ENCODE measurements at regions not wholly inside any gene's neighbourhood (a gene's known extent, or its start where the extent isn't known, plus 50 kb on each side); places are given as distances from the start of the nearest gene placed in this dataset.
"Not testable (repeated sequence)": the region's sequence is repeated elsewhere in the genome, so short reads cannot be mapped to it uniquely, and the experiment has no call there.

DNA sequence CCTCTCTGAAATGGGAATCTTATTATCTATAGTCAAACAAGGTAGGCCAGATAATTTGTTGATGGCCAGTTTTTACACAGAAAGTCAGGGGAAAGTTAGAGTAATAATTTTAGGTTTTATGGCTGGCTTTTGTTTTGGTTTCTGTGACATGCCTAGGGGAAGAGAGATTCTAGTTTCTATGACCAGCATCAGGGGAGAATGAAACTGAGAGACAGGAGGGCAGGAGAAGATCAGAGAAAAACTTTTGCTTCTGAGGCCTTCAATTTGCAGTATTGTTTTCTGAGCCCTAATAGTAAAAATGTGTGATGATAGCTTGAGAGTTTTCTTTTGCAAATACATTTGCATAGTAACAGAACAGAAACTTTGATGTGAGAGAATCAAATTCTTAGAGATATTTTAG, 564.3 kb downstream of the ZNF608 start:
- H3K4me1 Mint-ChIP-seq = no peaks in the 10 kb centered on the region
- no peaks in the 10 kb centered on the region for H3K27me3 Mint-ChIP-seq
- H3K9me3 Mint-ChIP-seq = peaks cover 3% of the 10 kb centered on the region
- ATAC-seq = no peak
- no peaks in the 10 kb centered on the region for H3K36me3 Mint-ChIP-seq
- H3K27ac Mint-ChIP-seq = no peak overlapping the region
- H3K4me3 Mint-ChIP-seq = no peak overlapping the region

- H3K27ac Mint-ChIP-seq = no peak overlapping the region
- no peaks in the 10 kb centered on the region for H3K36me3 Mint-ChIP-seq
- H3K9me3 Mint-ChIP-seq = peaks cover 3% of the 10 kb centered on the region
- ATAC-seq = no peak
- no peaks in the 10 kb centered on the region for H3K27me3 Mint-ChIP-seq
- no peak overlapping the region for H3K4me3 Mint-ChIP-seq
- no peaks in the 10 kb centered on the region for H3K4me1 Mint-ChIP-seq
Measured at GRCh38 chr5:124180875-124181461, 565.5 kb downstream of the ZNF608 start.

GRCh38 chr5:124180299-124180874, 566.1 kb downstream of the ZNF608 start:
- no peaks in the 10 kb centered on the region for H3K4me1 Mint-ChIP-seq

DNA sequence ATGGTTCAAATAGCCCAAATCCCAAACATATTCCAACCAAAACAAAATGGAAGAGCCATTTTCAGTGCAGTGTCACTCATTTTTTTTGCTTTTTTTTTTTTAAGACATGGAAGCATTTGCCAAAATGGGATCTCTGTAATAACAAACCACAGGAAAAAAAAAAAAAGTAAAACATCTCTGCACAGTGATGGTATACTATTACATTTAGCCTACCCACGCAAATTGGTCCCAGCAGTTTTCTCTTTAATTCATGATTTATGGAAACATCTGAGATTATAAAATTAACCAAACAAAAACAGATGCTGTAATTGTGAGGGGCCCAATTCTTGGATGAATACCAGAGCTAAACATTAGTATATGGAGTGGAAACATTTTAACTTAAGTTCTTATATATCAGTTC, 566.6 kb downstream of the ZNF608 start:
- no peaks in the 10 kb centered on the region for H3K4me1 Mint-ChIP-seq
- H3K9me3 Mint-ChIP-seq = peaks cover 3% of the 10 kb centered on the region
- no peaks in the 10 kb centered on the region for H3K27me3 Mint-ChIP-seq
- ATAC-seq = no peak
- no peaks in the 10 kb centered on the region for H3K36me3 Mint-ChIP-seq
- no peak overlapping the region for H3K27ac Mint-ChIP-seq
- no peak overlapping the region for H3K4me3 Mint-ChIP-seq

More at GRCh38 chr5:124180299-124180874, 566.1 kb downstream of the ZNF608 start:
- Mint-ChIP-seq H3K36me3 (no peaks in the 10 kb centered on the region), H3K27ac (no peak overlapping the region), H3K9me3 (peaks cover 3% of the 10 kb centered on the region), H3K4me3 (no peak overlapping the region), H3K27me3 (no peaks in the 10 kb centered on the region)
- no peak for ATAC-seq

DNA sequence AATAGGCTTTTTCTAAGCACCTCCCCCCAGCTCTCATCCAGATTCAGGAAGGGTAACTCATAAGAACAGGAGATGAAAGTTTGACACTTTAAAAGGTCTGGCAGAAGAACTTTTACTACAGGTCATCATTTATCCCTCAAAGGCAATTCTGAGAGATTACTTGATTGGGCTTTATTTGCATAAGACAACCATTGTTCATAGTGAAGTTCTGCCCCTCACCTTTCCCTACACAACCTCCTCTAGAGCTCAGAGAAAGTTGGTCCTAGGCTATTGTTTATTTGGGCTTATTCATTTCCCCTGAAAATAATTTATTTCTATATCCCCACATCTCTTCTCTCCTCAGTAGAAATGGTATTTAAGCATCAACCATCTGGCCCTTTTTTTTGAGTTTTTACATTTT, 568.4 kb downstream of the ZNF608 start:
- no peak overlapping the region for H3K27ac Mint-ChIP-seq
- no peaks in the 10 kb centered on the region for H3K27me3 Mint-ChIP-seq
- no peak overlapping the region for H3K4me3 Mint-ChIP-seq
- no peaks in the 10 kb centered on the region for H3K36me3 Mint-ChIP-seq
- no peaks in the 10 kb centered on the region for H3K4me1 Mint-ChIP-seq
- ATAC-seq = no peak
- peaks cover 4% of the 10 kb centered on the region for H3K9me3 Mint-ChIP-seq

DNA sequence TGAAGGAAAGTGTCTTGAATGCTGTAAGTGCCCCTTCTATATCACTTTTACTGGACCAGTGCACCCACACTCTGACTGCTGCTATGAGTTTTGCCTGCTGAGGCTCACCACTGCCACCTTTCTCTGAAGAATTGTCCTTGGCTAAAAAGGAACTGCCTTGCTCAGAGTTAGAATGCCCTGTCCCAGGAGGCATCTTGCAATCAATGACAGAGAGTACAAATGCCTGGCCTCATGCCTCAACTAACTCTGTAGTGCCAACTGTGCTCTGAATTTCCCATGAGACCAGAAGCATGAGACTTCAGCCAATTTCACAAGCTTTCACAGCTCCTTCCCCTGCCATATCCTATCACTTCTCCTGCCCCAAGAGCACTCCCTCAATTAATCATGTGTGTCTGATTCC, 569.7 kb downstream of the ZNF608 start:
- H3K27me3 Mint-ChIP-seq = no peaks in the 10 kb centered on the region
- ATAC-seq = no peak
- peaks cover 13% of the 10 kb centered on the region for H3K9me3 Mint-ChIP-seq
- no peak overlapping the region for H3K27ac Mint-ChIP-seq
- H3K4me3 Mint-ChIP-seq = no peak overlapping the region
- no peaks in the 10 kb centered on the region for H3K36me3 Mint-ChIP-seq
- no peaks in the 10 kb centered on the region for H3K4me1 Mint-ChIP-seq

DNA sequence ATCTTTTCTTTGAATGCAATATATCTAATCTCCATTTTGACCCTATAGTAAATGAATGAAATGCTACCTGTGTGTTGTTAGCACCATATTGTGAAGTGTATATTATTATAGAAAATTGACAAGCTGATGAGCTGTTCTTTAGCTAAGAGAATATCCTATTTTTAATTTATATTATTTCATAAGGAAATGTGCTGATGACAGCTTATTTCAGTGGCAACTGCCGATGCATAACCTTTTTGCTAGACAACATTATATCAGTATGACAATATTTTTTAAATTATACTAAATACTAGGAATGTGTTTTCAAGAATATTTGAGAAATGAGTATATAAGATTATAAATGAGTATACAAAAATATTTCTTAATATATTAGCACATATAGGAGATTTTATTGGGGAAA, 573.1 kb downstream of the ZNF608 start:
- Mint-ChIP-seq H3K27ac (no peak overlapping the region), H3K27me3 (no peaks in the 10 kb centered on the region), H3K4me3 (no peak overlapping the region), H3K4me1 (no peaks in the 10 kb centered on the region), H3K9me3 (peaks cover 13% of the 10 kb centered on the region), H3K36me3 (no peaks in the 10 kb centered on the region)
- no peak for ATAC-seq

DNA sequence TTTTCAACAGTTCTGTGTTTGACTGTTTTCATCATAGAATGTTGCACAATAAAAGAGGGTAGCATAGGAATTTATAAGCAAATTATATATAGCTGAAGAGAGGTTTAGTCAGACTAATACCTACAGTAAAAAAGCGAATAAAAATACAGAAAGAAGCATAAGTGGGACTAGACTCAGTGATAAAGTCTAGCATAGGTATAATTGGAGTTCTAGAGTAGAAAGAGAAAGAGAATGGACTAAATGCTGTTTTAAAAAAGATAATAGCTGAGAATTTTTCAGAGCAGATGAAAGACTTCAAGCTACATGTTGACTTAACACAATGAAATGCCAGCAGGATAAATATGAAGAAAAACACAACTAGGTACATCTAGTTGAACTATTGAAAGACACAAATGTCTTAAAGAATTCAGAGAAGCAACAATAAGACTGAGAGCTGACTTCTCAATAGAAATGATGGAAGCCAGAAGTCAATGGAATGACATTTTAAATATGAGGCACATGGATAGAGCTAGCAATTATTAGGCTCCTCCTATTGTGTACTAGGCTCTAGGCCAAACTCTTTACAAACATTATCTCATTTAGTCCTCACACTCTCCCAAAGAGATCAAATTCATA, 573.9 kb downstream of the ZNF608 start:
- H3K27me3 Mint-ChIP-seq = no peaks in the 10 kb centered on the region
- peaks cover 4% of the 10 kb centered on the region for H3K36me3 Mint-ChIP-seq

GRCh38 chr5:124168093-124168492, 578.3 kb downstream of the ZNF608 start:
- not testable (repeated sequence) for H3K4me3 Mint-ChIP-seq, H3K27ac Mint-ChIP-seq, ATAC-seq, H3K4me1 Mint-ChIP-seq, H3K27me3 Mint-ChIP-seq, H3K36me3 Mint-ChIP-seq
- H3K9me3 Mint-ChIP-seq = peaks cover 13% of the 10 kb centered on the region

More for the DNA sequence above, 573.9 kb downstream of the ZNF608 start:
- ATAC-seq = no peak
- peaks cover 13% of the 10 kb centered on the region for H3K9me3 Mint-ChIP-seq
- H3K4me1 Mint-ChIP-seq = no peaks in the 10 kb centered on the region
- H3K27ac Mint-ChIP-seq = no peak overlapping the region
- no peak overlapping the region for H3K4me3 Mint-ChIP-seq

- Mint-ChIP-seq H3K4me1 (peaks cover 26% of the 10 kb centered on the region), H3K36me3 (peaks cover under 1% of the 10 kb centered on the region), H3K27me3 (no peaks in the 10 kb centered on the region), H3K4me3 (peak overlapping the region; percentile 40), H3K9me3 (peaks cover under 1% of the 10 kb centered on the region), H3K27ac (peak overlapping the region; percentile 50)
- ATAC-seq = peak; percentile 82
Measured at GRCh38 chr5:124162767-124163532, 583.5 kb downstream of the ZNF608 start.

- Mint-ChIP-seq H3K27me3 (no peaks in the 10 kb centered on the region), H3K4me1 (peaks cover 34% of the 10 kb centered on the region), H3K36me3 (no peaks in the 10 kb centered on the region), H3K27ac (no peak overlapping the region), H3K9me3 (no peaks in the 10 kb centered on the region), H3K4me3 (no peak overlapping the region)
- ATAC-seq = no peak
Measured at GRCh38 chr5:124161266-124161665, 585.2 kb downstream of the ZNF608 start.

DNA sequence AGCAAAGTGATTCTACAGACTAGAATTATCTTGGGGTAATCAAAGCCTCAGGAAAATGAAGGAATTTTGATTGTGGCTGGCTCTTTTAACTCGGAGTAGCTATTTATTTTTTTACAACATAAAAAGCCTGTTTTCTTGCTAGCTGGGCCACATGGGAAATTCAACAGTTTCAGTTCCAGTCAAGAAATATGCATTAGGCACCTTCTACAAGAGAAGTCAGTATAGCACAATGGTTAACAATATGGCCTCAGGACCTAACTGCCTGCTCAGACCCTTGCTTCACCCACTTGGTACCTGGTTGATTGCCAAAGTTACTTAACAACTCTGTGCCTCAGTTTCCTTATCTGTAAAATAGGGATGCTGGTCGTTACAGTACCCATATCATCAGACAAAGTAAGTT, 586.2 kb downstream of the ZNF608 start:
- Mint-ChIP-seq H3K27ac (no peak overlapping the region), H3K4me3 (no peak overlapping the region), H3K9me3 (peaks cover 3% of the 10 kb centered on the region), H3K4me1 (peaks cover 34% of the 10 kb centered on the region), H3K27me3 (no peaks in the 10 kb centered on the region), H3K36me3 (peaks cover 4% of the 10 kb centered on the region)
- ATAC-seq = peak; percentile 54

DNA sequence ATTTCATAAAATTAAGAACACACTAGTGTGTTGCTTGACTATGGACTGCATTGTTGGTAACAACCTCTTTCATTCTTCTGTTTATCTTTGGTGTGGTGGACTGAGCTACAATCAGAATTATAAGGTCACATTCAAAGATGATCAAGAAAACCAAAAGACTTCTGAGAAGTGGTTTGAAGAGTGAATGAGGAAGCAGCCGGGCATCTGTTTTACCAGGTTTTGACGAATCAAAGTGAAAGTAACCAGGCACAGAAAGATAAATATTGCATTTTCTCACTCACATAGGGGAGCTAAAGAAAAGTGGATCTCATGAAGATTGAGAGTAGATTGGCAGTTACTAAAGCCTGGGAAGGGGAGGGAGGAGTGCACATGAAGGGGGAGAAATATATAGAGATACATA, 589.1 kb downstream of the ZNF608 start:
- peak overlapping the region; percentile 84 for H3K27ac Mint-ChIP-seq
- ATAC-seq = peak; percentile 72
- peak overlapping the region; percentile 73 for H3K4me3 Mint-ChIP-seq
- peaks cover 25% of the 10 kb centered on the region for H3K4me1 Mint-ChIP-seq
- peaks cover 7% of the 10 kb centered on the region for H3K36me3 Mint-ChIP-seq
- H3K27me3 Mint-ChIP-seq = no peaks in the 10 kb centered on the region
- H3K9me3 Mint-ChIP-seq = peaks cover 15% of the 10 kb centered on the region

DNA sequence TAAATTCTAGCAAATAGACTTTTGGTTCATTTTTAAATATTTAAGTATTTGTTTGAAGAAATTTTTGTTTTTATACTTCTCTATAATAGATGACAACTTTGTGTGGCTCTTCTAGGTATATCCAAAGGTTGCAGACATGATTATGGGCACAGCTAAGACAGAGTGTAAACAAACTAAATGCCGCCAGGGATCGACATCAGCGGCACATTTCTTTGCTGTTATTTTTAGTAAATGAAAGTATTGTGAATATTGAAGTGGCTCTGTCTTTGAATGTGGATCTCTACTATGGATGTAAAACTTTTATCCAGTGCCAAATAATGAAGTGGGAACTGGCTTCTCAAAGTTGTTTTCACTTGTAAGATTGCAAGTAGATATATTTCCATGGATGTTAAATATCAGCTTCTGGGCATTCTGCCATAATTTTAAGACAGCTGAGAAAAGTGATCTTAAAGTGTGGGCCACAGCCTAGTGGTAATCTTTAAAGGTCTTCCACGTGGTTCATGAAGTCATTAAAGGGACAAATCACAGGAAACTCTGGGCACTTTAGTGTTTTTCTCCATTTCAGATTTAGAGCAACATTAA, 589.9 kb downstream of the ZNF608 start:
- ATAC-seq = no peak
- peaks cover 21% of the 10 kb centered on the region for H3K4me1 Mint-ChIP-seq
- H3K9me3 Mint-ChIP-seq = peaks cover 15% of the 10 kb centered on the region
- peaks cover 7% of the 10 kb centered on the region for H3K36me3 Mint-ChIP-seq
- H3K27me3 Mint-ChIP-seq = no peaks in the 10 kb centered on the region
- H3K27ac Mint-ChIP-seq = peak overlapping the region; percentile 84
- H3K4me3 Mint-ChIP-seq = no peak overlapping the region

- ATAC-seq = no peak
- Mint-ChIP-seq H3K27me3 (no peaks in the 10 kb centered on the region), H3K4me3 (no peak overlapping the region), H3K9me3 (peaks cover 25% of the 10 kb centered on the region), H3K36me3 (peaks cover 7% of the 10 kb centered on the region), H3K27ac (no peak overlapping the region), H3K4me1 (peaks cover 20% of the 10 kb centered on the region)
Measured at GRCh38 chr5:124154714-124155113, 591.7 kb downstream of the ZNF608 start.

Measured in stimulated activated memory B cell treated with anti-CD40 and anti-IgM and Interleukin-4, amounts not matched to agents 10 μg/mL and 1 μg/mL and 100 μg/mL, for 72 hours (primary cell).